Skeletal muscle satellite cell (primary cell): ENCODE measurements at regions not wholly inside any gene's neighbourhood (a gene's known extent, or its start where the extent isn't known, plus 50 kb on each side); places are given as distances from the start of the nearest gene placed in this dataset.

Experiments
- H3K27me3 ChIP-seq: 2 replicates; pipeline ENCODE4 v1.7.0; 2013; ENCODE audit warnings: low read length; ENCODE audit not compliant: control insufficient read depth, insufficient read depth
- H3K36me3 ChIP-seq: 2 replicates; pipeline ENCODE4 v1.7.0; 2013; ENCODE audit warnings: mild to moderate bottlenecking, control low read depth, low read length; ENCODE audit not compliant: insufficient read depth
- H3K4me1 ChIP-seq: 2 replicates; pipeline ENCODE4 v1.7.0; 2013; ENCODE audit warnings: low read length; ENCODE audit not compliant: control insufficient read depth, insufficient read depth
- H3K4me2 ChIP-seq: 2 replicates; pipeline ENCODE4 v1.7.0; 2013; ENCODE audit warnings: mild to moderate bottlenecking, low read length
- H3K4me3 ChIP-seq: 2 replicates; pipeline ENCODE4 v1.7.0; 2013; ENCODE audit warnings: low read length
- H3K9ac ChIP-seq: 2 replicates; pipeline ENCODE4 v1.7.0; 2013; ENCODE audit warnings: mild to moderate bottlenecking, low read depth, low read length, moderate library complexity
- H3K9me3 ChIP-seq: replicated peaks from 2 replicates; pipeline ENCODE4 v1.7.0; 2013; ENCODE audit warnings: mild to moderate bottlenecking, control low read depth, low read length

- H3K4me1 ChIP-seq, result no peaks in the 10 kb centered on the region
- no peak overlapping the region for H3K4me2 ChIP-seq
- H3K9ac ChIP-seq, result no peak overlapping the region
- H3K4me3 ChIP-seq, result no peak overlapping the region
- H3K9me3 ChIP-seq, result no peaks in the 10 kb centered on the region
- no peaks in the 10 kb centered on the region for H3K27me3 ChIP-seq
- no peaks in the 10 kb centered on the region for H3K36me3 ChIP-seq
Observed at GRCh38 chr2:18503376-18504228, 56.9 kb downstream of the RDH14 start.

GRCh38 chr2:18502142-18502541, 58.3 kb downstream of the RDH14 start:
- H3K9ac ChIP-seq, result no peak overlapping the region
- H3K4me3 ChIP-seq, result no peak overlapping the region
- H3K36me3 ChIP-seq, result no peaks in the 10 kb centered on the region
- H3K4me1 ChIP-seq, result no peaks in the 10 kb centered on the region
- no peaks in the 10 kb centered on the region for H3K9me3 ChIP-seq
- H3K27me3 ChIP-seq, result no peaks in the 10 kb centered on the region
- no peak overlapping the region for H3K4me2 ChIP-seq

GRCh38 chr2:18501729-18502128, 58.7 kb downstream of the RDH14 start:
- no peaks in the 10 kb centered on the region for H3K36me3 ChIP-seq
- H3K27me3 ChIP-seq, result no peaks in the 10 kb centered on the region

GRCh38 chr2:18501156-18501555, 59.3 kb downstream of the RDH14 start:
- no peaks in the 10 kb centered on the region for H3K27me3 ChIP-seq
- H3K4me1 ChIP-seq, result no peaks in the 10 kb centered on the region
- no peak overlapping the region for H3K4me2 ChIP-seq

More at GRCh38 chr2:18501729-18502128, 58.7 kb downstream of the RDH14 start:
- H3K4me3 ChIP-seq, result no peak overlapping the region
- H3K9ac ChIP-seq, result no peak overlapping the region
- no peak overlapping the region for H3K4me2 ChIP-seq
- no peaks in the 10 kb centered on the region for H3K4me1 ChIP-seq
- no peaks in the 10 kb centered on the region for H3K9me3 ChIP-seq

GRCh38 chr2:18500333-18500732, 60.1 kb downstream of the RDH14 start:
- no peaks in the 10 kb centered on the region for H3K4me1 ChIP-seq
- no peaks in the 10 kb centered on the region for H3K9me3 ChIP-seq
- no peaks in the 10 kb centered on the region for H3K27me3 ChIP-seq
- H3K36me3 ChIP-seq, result no peaks in the 10 kb centered on the region
- H3K4me2 ChIP-seq, result no peak overlapping the region
- no peak overlapping the region for H3K4me3 ChIP-seq
- H3K9ac ChIP-seq, result no peak overlapping the region

More at GRCh38 chr2:18501156-18501555, 59.3 kb downstream of the RDH14 start:
- Histone ChIP-seq H3K9me3 (no peaks in the 10 kb centered on the region), H3K9ac (no peak overlapping the region), H3K4me3 (no peak overlapping the region), H3K36me3 (no peaks in the 10 kb centered on the region)

- Histone ChIP-seq H3K27me3 (no peaks in the 10 kb centered on the region), H3K9ac (no peak overlapping the region), H3K9me3 (no peaks in the 10 kb centered on the region), H3K36me3 (no peaks in the 10 kb centered on the region), H3K4me3 (no peak overlapping the region), H3K4me1 (no peaks in the 10 kb centered on the region), H3K4me2 (no peak overlapping the region)
Observed at GRCh38 chr2:18498531-18498930, 61.9 kb downstream of the RDH14 start.

GRCh38 chr2:18496516-18496915, 63.9 kb downstream of the RDH14 start:
- Histone ChIP-seq H3K4me3 (no peak overlapping the region), H3K9ac (no peak overlapping the region), H3K36me3 (no peaks in the 10 kb centered on the region), H3K4me1 (no peaks in the 10 kb centered on the region), H3K9me3 (no peaks in the 10 kb centered on the region), H3K4me2 (no peak overlapping the region), H3K27me3 (no peaks in the 10 kb centered on the region)

GRCh38 chr2:18495058-18495457, 65.4 kb downstream of the RDH14 start:
- Histone ChIP-seq H3K9me3 (no peaks in the 10 kb centered on the region), H3K9ac (no peak overlapping the region), H3K36me3 (no peaks in the 10 kb centered on the region), H3K4me2 (no peak overlapping the region), H3K4me3 (no peak overlapping the region), H3K4me1 (no peaks in the 10 kb centered on the region), H3K27me3 (no peaks in the 10 kb centered on the region)

GRCh38 chr2:18492721-18493120, 67.7 kb downstream of the RDH14 start:
- no peaks in the 10 kb centered on the region for H3K36me3 ChIP-seq
- H3K4me2 ChIP-seq, result no peak overlapping the region
- H3K4me3 ChIP-seq, result no peak overlapping the region
- H3K9ac ChIP-seq, result no peak overlapping the region
- H3K4me1 ChIP-seq, result no peaks in the 10 kb centered on the region
- H3K9me3 ChIP-seq, result no peaks in the 10 kb centered on the region
- H3K27me3 ChIP-seq, result no peaks in the 10 kb centered on the region

GRCh38 chr2:18491577-18491976, 68.9 kb downstream of the RDH14 start:
- no peaks in the 10 kb centered on the region for H3K9me3 ChIP-seq
- no peaks in the 10 kb centered on the region for H3K4me1 ChIP-seq
- no peak overlapping the region for H3K4me2 ChIP-seq
- no peaks in the 10 kb centered on the region for H3K36me3 ChIP-seq
- H3K4me3 ChIP-seq, result no peak overlapping the region
- H3K9ac ChIP-seq, result no peak overlapping the region
- no peaks in the 10 kb centered on the region for H3K27me3 ChIP-seq

GRCh38 chr2:18490901-18491300, 69.6 kb downstream of the RDH14 start:
- Histone ChIP-seq H3K4me1 (no peaks in the 10 kb centered on the region), H3K9me3 (no peaks in the 10 kb centered on the region), H3K27me3 (no peaks in the 10 kb centered on the region), H3K9ac (no peak overlapping the region), H3K4me3 (no peak overlapping the region), H3K4me2 (no peak overlapping the region), H3K36me3 (no peaks in the 10 kb centered on the region)
